HepG2 (cell line): ENCODE measurements at regions not wholly inside any gene's neighbourhood (a gene's known extent, or its start where the extent isn't known, plus 50 kb on each side); places are given as distances from the start of the nearest gene placed in this dataset.

ENCODE experiments used
- POLR2A ChIP-seq, 2 experiments: IDR thresholded peaks; 2 replicates each; pipeline ENCODE4 v1.6.1; 2011; ENCODE audit warnings: low read depth in 2 of 2, low read length in 2 of 2, mild to moderate bottlenecking in 1 of 2, moderate library complexity in 1 of 2; ENCODE audit not compliant: insufficient read depth in 1 of 2
- ZNF782 ChIP-seq: sonication (generic); formaldehyde crosslinking; IDR thresholded peaks from 2 replicates; pipeline ENCODE4 v1.4.0; 2020; ENCODE audit warnings: missing genetic modification reagents, mild to moderate bottlenecking, borderline replicate concordance

DNA sequence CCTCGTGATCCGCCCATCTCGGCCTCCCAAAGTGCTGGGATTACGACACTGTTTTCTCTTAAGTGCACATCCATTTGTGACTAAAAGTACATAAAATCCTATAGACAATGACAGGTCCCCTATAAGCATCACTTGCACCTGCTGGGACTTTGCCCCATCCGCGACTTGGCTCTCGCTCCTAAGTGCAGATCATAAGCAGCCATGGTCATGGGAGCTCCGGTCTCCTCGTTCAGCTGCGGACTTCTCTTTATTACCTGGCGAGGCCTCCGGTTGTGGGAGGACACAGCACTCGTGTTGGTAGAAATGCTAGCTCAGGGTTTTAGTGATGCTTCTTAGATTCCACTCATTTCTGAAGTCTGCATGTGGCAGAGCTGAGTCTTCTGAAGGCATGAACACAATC is 92.7 kb upstream of the ST6GAL2 start:
- no peak for TF ChIP-seq POLR2A (IDR thresholded peaks at IDR 0.05; ENCODE audit: insufficient read depth in 1 of 2, low read depth in 2 of 2, low read length in 2 of 2)
- TF ChIP-seq ZNF782 (CRISPR knock-in tag) = no peak
